Right hindlimb (tissue), 1 donor: ENCODE measurements at regions not wholly inside any gene's neighbourhood (a gene's known extent, or its start where the extent isn't known, plus 50 kb on each side); places are given as distances from the start of the nearest gene placed in this dataset.
A peak's percentile ranks its signal among the peaks of the same experiment; 100 is the strongest.
"Not testable (repeated sequence)": the region's sequence is repeated elsewhere in the genome, so short reads cannot be mapped to it uniquely, and the experiment has no call there.

Experiments used
- DNase-seq: peaks from one replicate; pipeline ENCODE4 v3.0.0-alpha.2; 2018

GRCh38 chr3:25957026-25957425 is 167.1 kb downstream of the OXSM start:
- no peak for DNase-seq

- DNase-seq = no peak
Observed at GRCh38 chr3:25960776-25961175, 170.9 kb downstream of the OXSM start.

- DNase-seq = no peak
Observed at GRCh38 chr3:25962255-25962654, 172.4 kb downstream of the OXSM start.

DNA sequence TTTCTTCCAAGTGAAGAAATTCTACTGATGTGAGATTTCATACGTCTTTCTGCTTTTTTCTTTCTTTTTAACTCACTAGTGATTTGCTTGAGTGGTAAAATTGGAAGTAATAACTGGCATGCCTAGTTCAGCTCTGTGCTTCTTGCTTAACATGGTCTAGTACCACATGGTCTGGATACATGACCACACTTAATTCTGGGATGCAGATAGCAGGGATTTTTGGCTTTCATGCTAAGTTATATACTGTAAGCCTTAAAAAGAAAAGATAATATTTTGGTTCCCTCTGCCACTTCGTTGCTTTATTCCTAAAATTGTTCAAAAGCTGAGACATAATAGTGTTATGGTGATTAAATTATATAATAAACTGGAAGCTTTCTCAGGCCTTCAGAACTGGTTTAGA is 174.3 kb downstream of the OXSM start:
- no peak for DNase-seq

- no peak for DNase-seq
Observed at GRCh38 chr3:25967385-25967784, 177.5 kb downstream of the OXSM start.

- no peak for DNase-seq
Observed at GRCh38 chr3:25971736-25972135, 181.8 kb downstream of the OXSM start.

- no peak for DNase-seq
Observed at GRCh38 chr3:25973122-25973521, 183.2 kb downstream of the OXSM start.

- no peak for DNase-seq
Observed at GRCh38 chr3:25982756-25983155, 192.9 kb downstream of the OXSM start.

DNA sequence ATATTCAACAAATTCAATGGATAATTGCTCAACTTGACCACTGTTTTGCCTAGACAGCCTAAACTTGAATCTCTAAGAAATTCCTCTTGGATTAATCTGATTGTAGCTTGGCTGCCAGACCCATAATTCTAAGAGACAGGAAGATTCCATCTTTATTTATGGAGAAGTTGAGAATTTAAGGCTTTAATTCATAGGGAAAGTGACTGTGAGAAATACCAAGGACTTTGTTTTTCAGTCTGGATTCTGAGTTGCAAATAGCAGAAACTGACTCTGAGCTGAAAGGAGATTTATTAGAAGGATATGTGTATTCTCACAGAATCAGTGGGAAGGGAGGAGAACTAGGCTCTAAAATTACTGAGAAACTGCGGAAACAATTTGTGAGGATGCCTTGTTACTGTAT is 195.7 kb downstream of the OXSM start:
- no peak for DNase-seq

DNA sequence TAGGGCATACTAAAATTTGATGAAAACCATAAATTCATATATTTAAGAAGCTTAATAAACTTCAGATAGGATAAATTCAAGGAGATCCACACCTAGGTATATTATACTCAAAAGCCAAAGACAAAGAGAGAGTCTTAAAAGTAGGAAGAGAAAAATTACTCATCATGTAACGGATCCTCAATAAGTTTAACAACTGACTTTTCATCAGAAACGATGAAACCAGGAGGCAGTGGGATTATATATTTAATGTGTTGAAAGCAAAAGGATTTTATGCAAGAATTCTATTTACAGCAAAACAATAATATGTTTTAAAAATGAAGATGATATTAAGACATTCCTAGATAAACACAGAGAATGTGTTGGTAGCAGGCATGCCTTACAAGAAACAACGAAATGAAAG is 202.7 kb downstream of the OXSM start:
- no peak for DNase-seq

DNA sequence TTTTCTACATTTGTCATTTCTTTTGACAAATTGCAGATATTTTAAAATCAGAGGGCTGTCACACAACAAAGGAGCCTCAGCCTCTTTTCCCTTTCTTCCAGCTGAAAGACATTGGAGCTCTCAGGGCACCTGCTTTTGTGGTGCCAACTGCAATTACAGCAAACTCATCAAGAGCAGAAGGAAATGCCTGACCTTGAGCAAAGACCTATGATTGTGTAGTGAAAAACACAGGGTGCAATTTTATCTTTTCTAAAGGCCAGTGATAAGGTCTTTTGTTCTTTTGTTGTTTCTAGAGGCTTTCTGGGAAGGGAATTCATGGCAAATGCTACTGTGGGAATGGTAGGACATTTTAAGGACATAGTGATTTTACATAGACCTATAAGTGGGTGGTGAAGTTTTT is 214.3 kb downstream of the OXSM start:
- DNase-seq = no peak

GRCh38 chr3:26011276-26011675 is 221.4 kb downstream of the OXSM start:
- no peak for DNase-seq

DNA sequence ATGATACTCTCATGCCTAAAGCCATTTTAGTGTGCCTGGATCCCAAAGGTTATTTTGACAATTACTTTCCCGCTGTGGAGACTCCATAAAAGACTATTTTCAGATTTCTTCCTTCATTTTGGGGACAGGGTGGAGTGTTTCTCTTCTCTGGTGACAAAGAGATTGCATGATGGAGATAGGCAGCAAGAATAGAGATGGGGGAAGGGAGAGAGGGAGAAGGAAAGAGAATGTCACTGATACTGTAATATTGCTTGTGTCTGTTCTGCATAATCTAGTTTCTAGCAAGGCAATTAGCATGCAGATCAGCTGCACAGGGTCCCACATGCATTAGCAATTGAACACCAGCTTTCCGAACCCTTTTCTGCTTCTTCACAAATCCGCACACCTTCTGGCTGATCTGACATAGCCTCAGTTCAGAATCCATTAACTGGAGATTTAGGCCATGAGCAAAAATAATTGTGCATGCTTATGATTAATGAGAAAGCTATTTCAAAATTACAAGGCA is 222.4 kb downstream of the OXSM start:
- DNase-seq = no peak

- DNase-seq = no peak
Observed at GRCh38 chr3:26015752-26016151, 225.9 kb downstream of the OXSM start.

GRCh38 chr3:26018889-26019288 is 229.0 kb downstream of the OXSM start:
- DNase-seq = no peak

- DNase-seq = not testable (repeated sequence)
Observed at GRCh38 chr3:26024206-26024605, 234.3 kb downstream of the OXSM start.

GRCh38 chr3:26029321-26029720 is 239.4 kb downstream of the OXSM start:
- DNase-seq = no peak

DNA sequence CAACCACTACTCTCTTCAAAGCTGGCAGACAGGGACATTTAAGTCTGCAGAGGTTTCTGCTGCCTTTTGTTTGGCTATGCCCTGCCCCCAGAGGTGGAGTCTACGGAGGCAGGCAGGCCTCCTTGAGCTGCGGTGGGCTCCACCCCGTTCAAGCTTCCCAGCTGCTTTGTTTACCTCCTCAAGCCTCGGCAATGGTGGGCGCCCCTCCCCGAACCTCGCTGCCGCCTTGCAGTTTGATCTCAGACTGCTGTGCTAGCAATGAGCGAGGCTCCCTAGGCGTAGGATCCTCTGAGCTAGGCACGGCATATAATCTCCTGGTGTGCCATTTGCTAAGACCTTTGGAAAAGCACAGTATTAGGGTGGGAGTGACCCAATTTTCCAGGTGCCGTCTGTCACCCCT is 252.2 kb downstream of the OXSM start:
- not testable (repeated sequence) for DNase-seq

DNA sequence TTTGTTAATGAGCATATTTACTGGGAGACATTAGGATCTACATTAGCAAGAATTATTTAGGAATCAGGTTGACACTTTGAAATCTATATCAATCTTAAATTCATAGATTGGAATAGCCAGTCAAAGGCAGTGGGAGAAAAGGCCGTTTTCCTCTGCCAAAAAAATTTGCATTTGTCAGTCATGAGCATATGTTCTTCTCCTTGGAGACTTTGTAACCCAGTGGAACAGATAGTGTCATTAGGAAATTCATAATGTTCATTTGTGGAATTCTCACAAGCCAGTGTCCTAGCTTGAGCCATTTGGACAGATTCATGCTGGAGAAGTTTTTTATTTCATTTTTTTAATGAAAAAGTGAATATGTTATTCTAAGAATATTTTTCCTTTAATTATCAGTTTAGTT is 260.1 kb downstream of the OXSM start:
- no peak for DNase-seq

- DNase-seq = no peak
Observed at GRCh38 chr3:26050776-26051175, 260.9 kb downstream of the OXSM start.

DNA sequence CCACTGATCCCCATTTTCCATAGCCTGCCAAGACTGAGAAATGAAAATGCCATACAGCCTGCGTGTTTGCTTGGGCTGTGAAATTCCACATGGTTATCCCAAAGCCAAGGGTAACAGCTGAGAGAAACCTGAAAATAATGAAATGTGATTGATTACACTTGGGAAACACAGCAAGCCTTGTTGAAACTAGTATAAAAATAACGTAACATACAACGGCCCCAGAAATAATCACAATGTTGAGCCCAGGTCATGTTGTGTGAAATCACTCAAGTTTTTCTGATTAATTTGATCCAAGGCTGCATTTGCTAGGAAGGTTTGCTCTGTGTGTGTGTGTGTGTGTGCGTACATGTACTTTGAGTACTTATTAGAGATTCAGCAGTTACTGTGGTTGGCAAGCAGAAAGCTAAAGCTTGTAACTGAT is 269.0 kb downstream of the OXSM start:
- DNase-seq = peak; percentile 68

DNA sequence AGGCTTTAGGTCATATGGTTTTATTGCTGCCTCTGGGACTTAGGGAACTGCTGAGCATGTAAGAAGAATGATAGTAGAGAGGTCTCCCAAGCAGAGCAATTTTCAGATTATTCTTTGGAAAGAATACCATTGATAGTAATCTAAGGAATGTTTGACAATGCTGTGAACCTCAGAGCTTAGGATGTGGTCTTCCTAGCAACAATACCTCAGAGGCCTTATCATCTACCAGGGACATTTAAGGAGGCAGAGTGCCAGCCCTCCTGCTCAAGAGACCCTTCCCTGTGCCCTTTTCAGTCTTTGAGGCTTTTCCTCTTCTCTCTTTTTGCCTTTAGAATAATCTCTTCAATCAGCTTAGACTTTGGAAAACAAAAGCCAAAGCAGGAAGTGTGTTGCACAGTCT is 272.1 kb downstream of the OXSM start:
- DNase-seq = no peak

- no peak for DNase-seq
Observed at GRCh38 chr3:26064297-26064696, 274.4 kb downstream of the OXSM start.

- DNase-seq = no peak
Observed at GRCh38 chr3:26068890-26069289, 279.0 kb downstream of the OXSM start.

- no peak for DNase-seq
Observed at GRCh38 chr3:26070854-26071253, 281.0 kb downstream of the OXSM start.

- no peak for DNase-seq
Observed at GRCh38 chr3:26074080-26074479, 284.2 kb downstream of the OXSM start.
